H1 (cell line): ENCODE measurements at regions not wholly inside any gene's neighbourhood (a gene's known extent, or its start where the extent isn't known, plus 50 kb on each side); places are given as distances from the start of the nearest gene placed in this dataset.

Experiments
- CEBPB ChIP-seq: IDR thresholded peaks from 2 replicates; pipeline ENCODE4 v1.6.1; 2012; ENCODE audit warnings: low read depth, low read length
- TBP ChIP-seq: IDR thresholded peaks from 2 replicates; pipeline ENCODE4 v1.6.1; 2011; ENCODE audit warnings: low read depth, low read length, improper control_type of control experiment
- TF ChIP-seq, protein P1 (sequence below): IDR thresholded peaks from 2 replicates; pipeline ENCODE4 v1.6.1; 2012; ENCODE audit warnings: inconsistent platforms

- TF ChIP-seq TBP (no peak), CEBPB (no peak)
- TF ChIP-seq, protein P1, sequence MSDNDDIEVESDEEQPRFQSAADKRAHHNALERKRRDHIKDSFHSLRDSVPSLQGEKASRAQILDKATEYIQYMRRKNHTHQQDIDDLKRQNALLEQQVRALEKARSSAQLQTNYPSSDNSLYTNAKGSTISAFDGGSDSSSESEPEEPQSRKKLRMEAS, result no peak
Observed at GRCh38 chr2:147636238-147636882, 208.5 kb upstream of the ACVR2A start (continued).
